ENCODE measurements at regions not wholly inside any gene's neighbourhood (a gene's known extent, or its start where the extent isn't known, plus 50 kb on each side); places are given as distances from the start of the nearest gene placed in this dataset.

- Histone ChIP-seq H3K4me1 (ENCODE audit: control insufficient read depth in 2 of 2, insufficient read depth in 2 of 2, low read length in 2 of 2) (no peaks in the 10 kb centered on the region), H3K36me3 (ENCODE audit: control insufficient read depth in 2 of 2, insufficient read depth in 2 of 2, low read length in 1 of 2) (no peaks in the 10 kb centered on the region), H3K4me3 (ENCODE audit: low read length in 2 of 2) (no peak overlapping the region), H3K27ac (ENCODE audit: low read depth in 1 of 2, low read length in 1 of 2) (no peak overlapping the region), H3K9me3 (ENCODE audit: control insufficient read depth in 2 of 2, insufficient read depth in 1 of 2, low read length in 1 of 2) (no peaks in the 10 kb centered on the region), H3K27me3 (ENCODE audit: control insufficient read depth in 2 of 2, insufficient read depth in 1 of 2, low read length in 1 of 2) (no peaks in the 10 kb centered on the region)
- DNase-seq (ENCODE audit: low read depth in 6 of 9, low spot score in 9 of 9): no peak
- WGBS: 94% methylated on average over 5 of the region's 5 CpGs
These were observed 740.3 kb downstream of the OTOL1 start for GRCh38 chr3:162236949-162237348.

GRCh38 chr3:162250782-162251181 lies 754.2 kb downstream of the OTOL1 start:
- no peak overlapping the region for H3K4me3 ChIP-seq (ENCODE audit: low read length in 2 of 2)
- no peaks in the 10 kb centered on the region for H3K36me3 ChIP-seq (ENCODE audit: control insufficient read depth in 2 of 2, insufficient read depth in 2 of 2, low read length in 1 of 2)
- no peaks in the 10 kb centered on the region for H3K4me1 ChIP-seq (ENCODE audit: control insufficient read depth in 2 of 2, insufficient read depth in 2 of 2, low read length in 2 of 2)
- H3K27me3 ChIP-seq (ENCODE audit: control insufficient read depth in 2 of 2, insufficient read depth in 1 of 2, low read length in 1 of 2): no peaks in the 10 kb centered on the region
- 93% methylated on average over 1 of the region's 1 CpG for WGBS
- no peaks in the 10 kb centered on the region for H3K9me3 ChIP-seq (ENCODE audit: control insufficient read depth in 2 of 2, insufficient read depth in 1 of 2, low read length in 1 of 2)
- no peak overlapping the region for H3K27ac ChIP-seq (ENCODE audit: low read depth in 1 of 2, low read length in 1 of 2)
- DNase-seq (ENCODE audit: low read depth in 6 of 9, low spot score in 9 of 9): no peak

- no peak overlapping the region for H3K27ac ChIP-seq (ENCODE audit: low read depth in 1 of 2, low read length in 1 of 2)
- no peaks in the 10 kb centered on the region for H3K9me3 ChIP-seq (ENCODE audit: control insufficient read depth in 2 of 2, insufficient read depth in 1 of 2, low read length in 1 of 2)
- H3K4me1 ChIP-seq (ENCODE audit: control insufficient read depth in 2 of 2, insufficient read depth in 2 of 2, low read length in 2 of 2): no peaks in the 10 kb centered on the region
- no peaks in the 10 kb centered on the region for H3K27me3 ChIP-seq (ENCODE audit: control insufficient read depth in 2 of 2, insufficient read depth in 1 of 2, low read length in 1 of 2)
- DNase-seq (ENCODE audit: low read depth in 6 of 9, low spot score in 9 of 9): no peak
- 95% methylated on average over 1 of the region's 1 CpG for whole genome bisulfite sequencing
- H3K4me3 ChIP-seq (ENCODE audit: low read length in 2 of 2): no peak overlapping the region
- H3K36me3 ChIP-seq (ENCODE audit: control insufficient read depth in 2 of 2, insufficient read depth in 2 of 2, low read length in 1 of 2): no peaks in the 10 kb centered on the region
These were observed 765.5 kb downstream of the OTOL1 start for GRCh38 chr3:162262129-162262528.

- 58% methylated on average over 2 of the region's 2 CpGs for WGBS
- Histone ChIP-seq H3K4me1 (ENCODE audit: control insufficient read depth in 2 of 2, insufficient read depth in 2 of 2, low read length in 2 of 2) (no peaks in the 10 kb centered on the region), H3K27me3 (ENCODE audit: control insufficient read depth in 2 of 2, insufficient read depth in 1 of 2, low read length in 1 of 2) (no peaks in the 10 kb centered on the region), H3K36me3 (ENCODE audit: control insufficient read depth in 2 of 2, insufficient read depth in 2 of 2, low read length in 1 of 2) (no peaks in the 10 kb centered on the region), H3K4me3 (ENCODE audit: low read length in 2 of 2) (no peak overlapping the region), H3K9me3 (ENCODE audit: control insufficient read depth in 2 of 2, insufficient read depth in 1 of 2, low read length in 1 of 2) (no peaks in the 10 kb centered on the region), H3K27ac (ENCODE audit: low read depth in 1 of 2, low read length in 1 of 2) (no peak overlapping the region)
- no peak for DNase-seq (ENCODE audit: low read depth in 6 of 9, low spot score in 9 of 9)
These were observed 767.0 kb downstream of the OTOL1 start for GRCh38 chr3:162263596-162263995.

- Histone ChIP-seq H3K4me1 (ENCODE audit: control insufficient read depth in 2 of 2, insufficient read depth in 2 of 2, low read length in 2 of 2) (no peaks in the 10 kb centered on the region), H3K36me3 (ENCODE audit: control insufficient read depth in 2 of 2, insufficient read depth in 2 of 2, low read length in 1 of 2) (no peaks in the 10 kb centered on the region), H3K9me3 (ENCODE audit: control insufficient read depth in 2 of 2, insufficient read depth in 1 of 2, low read length in 1 of 2) (no peaks in the 10 kb centered on the region), H3K27ac (ENCODE audit: low read depth in 1 of 2, low read length in 1 of 2) (no peak overlapping the region), H3K27me3 (ENCODE audit: control insufficient read depth in 2 of 2, insufficient read depth in 1 of 2, low read length in 1 of 2) (no peaks in the 10 kb centered on the region), H3K4me3 (ENCODE audit: low read length in 2 of 2) (no peak overlapping the region)
- DNase-seq (ENCODE audit: low read depth in 6 of 9, low spot score in 9 of 9): no peak
- 84% methylated on average over 9 of the region's 9 CpGs for WGBS
These were observed 773.2 kb downstream of the OTOL1 start for GRCh38 chr3:162269636-162270458.

- H3K36me3 ChIP-seq (ENCODE audit: control insufficient read depth in 2 of 2, insufficient read depth in 2 of 2, low read length in 1 of 2): no peaks in the 10 kb centered on the region
- no peak for DNase-seq (ENCODE audit: low read depth in 6 of 9, low spot score in 9 of 9)
- H3K4me3 ChIP-seq (ENCODE audit: low read length in 2 of 2): no peak overlapping the region
- no peaks in the 10 kb centered on the region for H3K4me1 ChIP-seq (ENCODE audit: control insufficient read depth in 2 of 2, insufficient read depth in 2 of 2, low read length in 2 of 2)
- H3K27ac ChIP-seq (ENCODE audit: low read depth in 1 of 2, low read length in 1 of 2): no peak overlapping the region
- H3K27me3 ChIP-seq (ENCODE audit: control insufficient read depth in 2 of 2, insufficient read depth in 1 of 2, low read length in 1 of 2): no peaks in the 10 kb centered on the region
- H3K9me3 ChIP-seq (ENCODE audit: control insufficient read depth in 2 of 2, insufficient read depth in 1 of 2, low read length in 1 of 2): no peaks in the 10 kb centered on the region
These were observed 777.5 kb downstream of the OTOL1 start for GRCh38 chr3:162274070-162274469.

GRCh38 chr3:162278834-162279233 lies 782.2 kb downstream of the OTOL1 start:
- 96% methylated on average over 2 of the region's 2 CpGs for WGBS
- H3K4me3 ChIP-seq (ENCODE audit: low read length in 2 of 2): no peak overlapping the region
- no peaks in the 10 kb centered on the region for H3K27me3 ChIP-seq (ENCODE audit: control insufficient read depth in 2 of 2, insufficient read depth in 1 of 2, low read length in 1 of 2)
- H3K36me3 ChIP-seq (ENCODE audit: control insufficient read depth in 2 of 2, insufficient read depth in 2 of 2, low read length in 1 of 2): no peaks in the 10 kb centered on the region
- H3K9me3 ChIP-seq (ENCODE audit: control insufficient read depth in 2 of 2, insufficient read depth in 1 of 2, low read length in 1 of 2): no peaks in the 10 kb centered on the region
- H3K27ac ChIP-seq (ENCODE audit: low read depth in 1 of 2, low read length in 1 of 2): no peak overlapping the region
- no peak for DNase-seq (ENCODE audit: low read depth in 6 of 9, low spot score in 9 of 9)
- H3K4me1 ChIP-seq (ENCODE audit: control insufficient read depth in 2 of 2, insufficient read depth in 2 of 2, low read length in 2 of 2): no peaks in the 10 kb centered on the region

GRCh38 chr3:162285259-162285658 lies 788.7 kb downstream of the OTOL1 start:
- H3K4me1 ChIP-seq (ENCODE audit: control insufficient read depth in 2 of 2, insufficient read depth in 2 of 2, low read length in 2 of 2): no peaks in the 10 kb centered on the region
- no peaks in the 10 kb centered on the region for H3K9me3 ChIP-seq (ENCODE audit: control insufficient read depth in 2 of 2, insufficient read depth in 1 of 2, low read length in 1 of 2)
- H3K4me3 ChIP-seq (ENCODE audit: low read length in 2 of 2): no peak overlapping the region
- H3K27me3 ChIP-seq (ENCODE audit: control insufficient read depth in 2 of 2, insufficient read depth in 1 of 2, low read length in 1 of 2): no peaks in the 10 kb centered on the region
- no peak for DNase-seq (ENCODE audit: low read depth in 6 of 9, low spot score in 9 of 9)
- no peaks in the 10 kb centered on the region for H3K36me3 ChIP-seq (ENCODE audit: control insufficient read depth in 2 of 2, insufficient read depth in 2 of 2, low read length in 1 of 2)
- 94% methylated on average over 3 of the region's 3 CpGs for WGBS
- no peak overlapping the region for H3K27ac ChIP-seq (ENCODE audit: low read depth in 1 of 2, low read length in 1 of 2)

- Histone ChIP-seq H3K27ac (ENCODE audit: low read depth in 1 of 2, low read length in 1 of 2) (no peak overlapping the region), H3K4me3 (ENCODE audit: low read length in 2 of 2) (no peak overlapping the region), H3K36me3 (ENCODE audit: control insufficient read depth in 2 of 2, insufficient read depth in 2 of 2, low read length in 1 of 2) (no peaks in the 10 kb centered on the region), H3K27me3 (ENCODE audit: control insufficient read depth in 2 of 2, insufficient read depth in 1 of 2, low read length in 1 of 2) (no peaks in the 10 kb centered on the region), H3K9me3 (ENCODE audit: control insufficient read depth in 2 of 2, insufficient read depth in 1 of 2, low read length in 1 of 2) (no peaks in the 10 kb centered on the region), H3K4me1 (ENCODE audit: control insufficient read depth in 2 of 2, insufficient read depth in 2 of 2, low read length in 2 of 2) (no peaks in the 10 kb centered on the region)
- no peak for DNase-seq (ENCODE audit: low read depth in 6 of 9, low spot score in 9 of 9)
- 89% methylated on average over 2 of the region's 2 CpGs for WGBS
These were observed 791.0 kb downstream of the OTOL1 start for GRCh38 chr3:162287600-162287999.
